IMR-90 (cell line): ENCODE measurements at regions not wholly inside any gene's neighbourhood (a gene's known extent, or its start where the extent isn't known, plus 50 kb on each side); places are given as distances from the start of the nearest gene placed in this dataset.
"Not testable (repeated sequence)": the region's sequence is repeated elsewhere in the genome, so short reads cannot be mapped to it uniquely, and the experiment has no call there.

Source experiments
- ATAC-seq: fragments of 200-7000 bp; cut with Tn5 transposase; 2 replicates; pipeline ENCODE4 v1.9.1; 2020; ENCODE audit warnings: low read depth, mild to moderate bottlenecking, moderate library complexity
- BruUV-seq: library from RNA; stranded (reverse); fragments of 400-500 nt; replicated peaks from 2 replicates; lab custom pipeline; 2021; lab: Mats Ljungman, UMichigan
- CTCF ChIA-PET: fragments of 300-600 bp; formaldehyde crosslinking; extraction: SDS; loops from one replicate; lab custom pipeline; 2021; ENCODE audit warnings: antibody characterized with exemption; lab: Yijun Ruan, JAX
- POLR2A ChIA-PET: fragments of 300-600 bp; sonication (Branson Sonifier 250); formaldehyde crosslinking; loops from one replicate; lab custom pipeline; 2022; ENCODE audit warnings: antibody characterized with exemption; ENCODE audit not compliant: unreplicated experiment; lab: Charles Lee
- DNase-seq: peaks from one replicate; pipeline ENCODE4 v3.0.0; 2013
- H2AFZ ChIP-seq: replicated peaks from 2 replicates; pipeline ENCODE3; 2013; ENCODE audit warnings: low read length, mild to moderate bottlenecking; ENCODE audit not compliant: poor library complexity
- H2AK5ac ChIP-seq: 2 replicates; pipeline ENCODE4 v1.6.1; 2013; ENCODE audit warnings: low read depth, low read length, inconsistent platforms
- H2AK9ac ChIP-seq: replicated peaks from 2 replicates; pipeline ENCODE3; 2013; ENCODE audit warnings: mild to moderate bottlenecking, low read depth, low read length, moderate library complexity; ENCODE audit not compliant: poor library complexity
- H2BK120ac ChIP-seq: 2 replicates; pipeline ENCODE4 v1.6.1; 2013; ENCODE audit warnings: low read depth, low read length, inconsistent platforms
- H2BK15ac ChIP-seq: 3 replicates; pipeline ENCODE4 v1.6.1; 2013; ENCODE audit warnings: low read depth, low read length, inconsistent platforms
- H2BK20ac ChIP-seq: 2 replicates; pipeline ENCODE4 v1.6.1; 2013; ENCODE audit warnings: low read depth, mild to moderate bottlenecking, inconsistent platforms, low read length, moderate library complexity
- H2BK5ac ChIP-seq: 2 replicates; pipeline ENCODE4 v1.6.1; 2013; ENCODE audit warnings: mild to moderate bottlenecking, low read depth, low read length, inconsistent platforms; ENCODE audit not compliant: poor library complexity, severe bottlenecking
- H3K14ac ChIP-seq: replicated peaks from 2 replicates; pipeline ENCODE4 v1.6.1; 2013; ENCODE audit warnings: low read depth, low read length, inconsistent platforms
- H3K18ac ChIP-seq: 2 replicates; pipeline ENCODE4 v1.6.1; 2013; ENCODE audit warnings: low read depth, low read length, control low read depth
- H3K23ac ChIP-seq: 2 replicates; pipeline ENCODE4 v1.6.1; 2013; ENCODE audit warnings: low read depth, low read length, inconsistent platforms
- H3K27ac ChIP-seq: 2 replicates; pipeline ENCODE4 v1.5.1; 2013; ENCODE audit warnings: mild to moderate bottlenecking, control low read depth, low read length; ENCODE audit not compliant: insufficient read depth
- H3K27me3 ChIP-seq: 2 replicates; pipeline ENCODE4 v1.6.1; 2013; ENCODE audit warnings: low read length; ENCODE audit not compliant: control insufficient read depth, insufficient read depth
- H3K36me3 ChIP-seq: 2 replicates; pipeline ENCODE4 v1.6.1; 2013; ENCODE audit warnings: low read length, mixed read lengths; ENCODE audit not compliant: control insufficient read depth, insufficient read depth
- H3K4ac ChIP-seq: 2 replicates; pipeline ENCODE4 v1.6.1; 2013; ENCODE audit warnings: low read depth, low read length, inconsistent platforms
- H3K4me1 ChIP-seq: 2 replicates; pipeline ENCODE4 v1.6.1; 2013; ENCODE audit warnings: low read length, mixed read lengths; ENCODE audit not compliant: control insufficient read depth, insufficient read depth
- H3K4me2 ChIP-seq: 2 replicates; pipeline ENCODE4 v1.6.1; 2013; ENCODE audit warnings: low read depth, mild to moderate bottlenecking, control low read depth, low read length, moderate library complexity
- H3K4me3 ChIP-seq: 2 replicates; pipeline ENCODE4 v1.5.1; 2013; ENCODE audit warnings: low read depth, mild to moderate bottlenecking, control low read depth, low read length, moderate library complexity; ENCODE audit not compliant: insufficient read depth
- H3K56ac ChIP-seq: 2 replicates; pipeline ENCODE4 v1.6.1; 2013; ENCODE audit warnings: low read length, inconsistent platforms; ENCODE audit not compliant: insufficient read depth; ENCODE audit errors: extremely low read depth
- H3K79me1 ChIP-seq, 2 experiments: 2 replicates each; pipeline ENCODE4 v1.6.1; 2013; ENCODE audit warnings: low read length in 2 of 2, inconsistent platforms in 1 of 2, low read depth in 1 of 2
- H3K9ac ChIP-seq: 2 replicates; pipeline ENCODE4 v1.6.1; 2013; ENCODE audit warnings: low read depth, low read length, control low read depth
- H3K9me1 ChIP-seq: 2 replicates; pipeline ENCODE4 v1.6.1; 2013; ENCODE audit warnings: low read length, inconsistent platforms; ENCODE audit not compliant: insufficient read depth
- H3K9me3 ChIP-seq: 2 replicates; pipeline ENCODE4 v1.6.1; 2013; ENCODE audit warnings: low read length; ENCODE audit not compliant: control insufficient read depth, insufficient read depth
- H4K20me1 ChIP-seq: 2 replicates; pipeline ENCODE4 v1.6.1; 2013; ENCODE audit warnings: low read length, inconsistent platforms; ENCODE audit not compliant: insufficient read depth
- H4K5ac ChIP-seq: 2 replicates; pipeline ENCODE4 v1.6.1; 2013; ENCODE audit warnings: mild to moderate bottlenecking, low read depth, low read length, control low read depth
- H4K8ac ChIP-seq, 2 experiments: 2 replicates each; pipeline ENCODE4 v1.6.1; 2013; ENCODE audit warnings: low read depth in 2 of 2, low read length in 2 of 2, control low read depth in 1 of 2, inconsistent platforms in 1 of 2
- H4K91ac ChIP-seq: 2 replicates; pipeline ENCODE4 v1.6.1; 2013; ENCODE audit warnings: low read depth, low read length, inconsistent platforms; ENCODE audit not compliant: insufficient read depth
- RAD21 ChIP-seq: IDR thresholded peaks from 2 replicates; pipeline ENCODE4 v1.6.1; 2012; ENCODE audit warnings: low read length, improper control_type of control experiment
- SMC3 ChIP-seq: fragments of 150-350 bp; IDR thresholded peaks from 2 replicates; pipeline ENCODE4 v1.6.1; 2016; ENCODE audit warnings: low read depth, mild to moderate bottlenecking, antibody characterized with exemption, low read length, moderate library complexity
- WGBS, 2 experiments: methylation state at CpG; one replicate each; pipeline versions ENCODE4 v1.1.5 to v1.1.7; 2013; ENCODE audit warnings: missing lambda C conversion rate in 2 of 2; ENCODE audit not compliant: insufficient read length in 1 of 2; ENCODE audit errors: extremely low coverage in 2 of 2; 5-methylcytosine and 5-hydroxymethylcytosine counted together
- dilution Hi-C: fragments of 300-500 bp; cut with HindIII; formaldehyde crosslinking; loops from one replicate; pipeline ENCODE4 v1.14.3; 2018; ENCODE audit warnings: low sequenced_read_pairs; ENCODE audit not compliant: unreplicated experiment
- in situ Hi-C: fragments of 300-500 bp; cut with MboI; formaldehyde crosslinking; loops from 3 replicates; pipeline ENCODE4 v1.14.3; 2019; ENCODE audit warnings: low sequenced_read_pairs, inconsistent platforms, mixed read lengths
- intact Hi-C: fragments of 100-400 bp; cut with micrococcal nuclease; formaldehyde crosslinking; loops from 2 replicates; pipeline ENCODE4 v1.10.0; 2022
- TF ChIP-seq, protein P1 (sequence below): conservative IDR thresholded peaks from 2 replicates; pipeline ENCODE4 v1.5.1; 2012; ENCODE audit warnings: mild to moderate bottlenecking, low read depth, low read length, improper control_type of control experiment

DNA sequence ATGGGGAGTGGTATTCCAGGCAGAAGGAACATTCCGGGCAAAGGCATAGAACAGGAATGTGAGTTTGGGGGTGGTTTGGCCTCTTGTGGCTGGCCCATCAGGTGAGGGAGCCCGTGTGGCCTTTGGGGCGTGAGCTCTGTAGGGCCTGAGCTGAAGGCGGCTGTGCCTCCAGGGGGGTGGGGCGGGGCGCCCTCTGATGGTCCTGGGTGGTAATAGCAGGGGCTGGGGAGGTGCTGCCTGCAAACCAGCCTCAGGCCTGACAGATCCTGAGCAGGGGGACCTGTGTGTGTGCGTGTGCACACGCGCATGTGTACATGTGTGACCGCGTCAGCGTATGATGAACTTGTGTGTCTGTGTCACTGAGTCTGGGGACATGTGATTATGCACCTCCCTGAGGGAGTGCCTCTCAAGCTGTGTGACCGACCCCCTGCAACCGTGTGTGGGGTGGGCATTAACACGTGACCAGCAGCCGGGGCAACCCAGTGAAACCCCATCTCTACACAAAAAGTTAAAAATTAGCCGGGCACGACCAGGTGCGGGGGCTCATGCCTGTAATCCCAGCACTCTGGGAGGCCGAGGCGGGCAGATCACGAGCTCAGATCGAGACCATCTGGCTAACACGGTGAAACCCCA, 177.1 kb downstream of the TBC1D2B start:
- not testable (repeated sequence) for DNase-seq
- peak; percentile 78 for ATAC-seq

DNA sequence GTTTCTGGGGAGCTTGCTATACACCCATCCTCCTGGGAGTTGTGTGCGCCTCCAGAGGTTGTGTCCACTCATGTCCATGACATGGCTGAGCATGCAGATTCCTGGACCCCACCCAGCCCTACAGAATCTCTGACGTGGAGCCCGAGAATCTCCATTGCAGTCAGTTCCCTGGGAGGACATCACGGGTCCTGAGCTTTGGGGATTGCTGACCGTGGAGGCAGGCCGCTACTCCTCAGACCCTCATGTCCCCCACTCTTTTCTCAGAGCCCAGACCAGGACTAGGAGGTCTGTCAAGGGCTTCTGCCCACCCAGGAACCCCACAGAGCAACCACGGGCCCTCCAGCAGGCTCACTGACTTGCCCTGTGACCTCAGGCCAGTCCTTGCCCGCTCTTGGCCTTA, 177.7 kb downstream of the TBC1D2B start:
- BruUV-seq, H3K14ac ChIP-seq, H3K9me1 ChIP-seq, H3K9me3 ChIP-seq, in situ Hi-C loops, H3K18ac ChIP-seq, H4K91ac ChIP-seq, DNase-seq, H4K5ac ChIP-seq, H3K23ac ChIP-seq, H2AK5ac ChIP-seq, H4K8ac ChIP-seq, H4K20me1 ChIP-seq, H2AK9ac ChIP-seq, H2AFZ ChIP-seq, H2BK20ac ChIP-seq, H3K79me1 ChIP-seq, H3K56ac ChIP-seq, H2BK5ac ChIP-seq, POLR2A ChIA-PET, H3K4me1 ChIP-seq, H3K4me3 ChIP-seq, H3K9ac ChIP-seq, ATAC-seq, H3K36me3 ChIP-seq, H3K4me2 ChIP-seq, H2BK15ac ChIP-seq, H2BK120ac ChIP-seq, H3K4ac ChIP-seq, H3K27ac ChIP-seq, CTCF ChIA-PET, dilution Hi-C loops: not testable (repeated sequence)
- peaks cover 11% of the 10 kb centered on the region for H3K27me3 ChIP-seq
- WGBS, 2 experiments: no CpG with 5 or more reads among the region's 8 CpGs
- intact Hi-C loops: loop anchor here (5.0 kb wide), 1 partner anchor 343 kb away; no protein-coding TSS in a partner anchor

More for the DNA sequence above, 177.1 kb downstream of the TBC1D2B start:
- H3K23ac ChIP-seq, H3K18ac ChIP-seq, H3K9me3 ChIP-seq, H3K9me1 ChIP-seq, CTCF ChIA-PET, H2AFZ ChIP-seq, H3K14ac ChIP-seq, H3K9ac ChIP-seq, BruUV-seq, H3K36me3 ChIP-seq, H2BK15ac ChIP-seq, H3K79me1 ChIP-seq, H4K20me1 ChIP-seq, H3K4me3 ChIP-seq, H3K56ac ChIP-seq, in situ Hi-C loops, H2BK5ac ChIP-seq, H3K27ac ChIP-seq, dilution Hi-C loops, H4K91ac ChIP-seq, H3K4me1 ChIP-seq, H3K4ac ChIP-seq, H3K4me2 ChIP-seq, H4K8ac ChIP-seq, H2BK20ac ChIP-seq, H2BK120ac ChIP-seq, POLR2A ChIA-PET, H2AK5ac ChIP-seq, H4K5ac ChIP-seq, H2AK9ac ChIP-seq: not testable (repeated sequence)
- WGBS, 2 experiments: 40% methylated on average over 7 of the region's 24 CpGs; no CpG with 5 or more reads in 1 of the 2 experiments
- TF ChIP-seq RAD21 (peak; percentile 37; the same call in 1 of the 2 replicates), SMC3 (0 out of 2 replicates have a peak, but pooled peaks have one; percentile 15)
- TF ChIP-seq, protein P1, sequence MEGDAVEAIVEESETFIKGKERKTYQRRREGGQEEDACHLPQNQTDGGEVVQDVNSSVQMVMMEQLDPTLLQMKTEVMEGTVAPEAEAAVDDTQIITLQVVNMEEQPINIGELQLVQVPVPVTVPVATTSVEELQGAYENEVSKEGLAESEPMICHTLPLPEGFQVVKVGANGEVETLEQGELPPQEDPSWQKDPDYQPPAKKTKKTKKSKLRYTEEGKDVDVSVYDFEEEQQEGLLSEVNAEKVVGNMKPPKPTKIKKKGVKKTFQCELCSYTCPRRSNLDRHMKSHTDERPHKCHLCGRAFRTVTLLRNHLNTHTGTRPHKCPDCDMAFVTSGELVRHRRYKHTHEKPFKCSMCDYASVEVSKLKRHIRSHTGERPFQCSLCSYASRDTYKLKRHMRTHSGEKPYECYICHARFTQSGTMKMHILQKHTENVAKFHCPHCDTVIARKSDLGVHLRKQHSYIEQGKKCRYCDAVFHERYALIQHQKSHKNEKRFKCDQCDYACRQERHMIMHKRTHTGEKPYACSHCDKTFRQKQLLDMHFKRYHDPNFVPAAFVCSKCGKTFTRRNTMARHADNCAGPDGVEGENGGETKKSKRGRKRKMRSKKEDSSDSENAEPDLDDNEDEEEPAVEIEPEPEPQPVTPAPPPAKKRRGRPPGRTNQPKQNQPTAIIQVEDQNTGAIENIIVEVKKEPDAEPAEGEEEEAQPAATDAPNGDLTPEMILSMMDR: peak; percentile 37
- peaks cover 15% of the 10 kb centered on the region for H3K27me3 ChIP-seq
- intact Hi-C loops: loop anchor here (5.0 kb wide), 1 partner anchor 342 kb away; no protein-coding TSS in a partner anchor
